MM.1S (cell line): ENCODE measurements at regions not wholly inside any gene's neighbourhood (a gene's known extent, or its start where the extent isn't known, plus 50 kb on each side); places are given as distances from the start of the nearest gene placed in this dataset.

Source experiments
- CTCF ChIP-seq: fragments of 300-600 bp; sonication (generic); IDR thresholded peaks from 2 replicates; pipeline ENCODE4 v1.5.1; 2016; ENCODE audit warnings: antibody characterized with exemption, low read length, mixed read lengths
- EZH2 ChIP-seq: fragments of 300-600 bp; sonication (generic); optimal IDR thresholded peaks from 2 replicates; pipeline ENCODE3; 2017; ENCODE audit warnings: low read depth, mild to moderate bottlenecking, antibody characterized with exemption, low read length, mixed read lengths

- no peak for TF ChIP-seq EZH2
- TF ChIP-seq CTCF = no peak
Observed at GRCh38 chr12:94001691-94002090, 146.7 kb upstream of the PLXNC1 start.
